SU-DHL-6 (cell line): ENCODE measurements at regions not wholly inside any gene's neighbourhood (a gene's known extent, or its start where the extent isn't known, plus 50 kb on each side); places are given as distances from the start of the nearest gene placed in this dataset.

ENCODE experiments used
- H2AFZ ChIP-seq: fragments of 200-600 bp; sonication (generic); 2 replicates; pipeline ENCODE4 v1.6.1; 2014; ENCODE audit warnings: low read depth, mild to moderate bottlenecking, moderate library complexity, mixed read lengths, antibody characterized with exemption, low read length; ENCODE audit not compliant: severe bottlenecking
- H3F3A ChIP-seq: fragments of 200-600 bp; shearing (Covaris generic); 2 replicates; pipeline ENCODE4 v1.6.0; 2016; ENCODE audit warnings: antibody characterized with exemption, mild to moderate bottlenecking; ENCODE audit not compliant: insufficient read depth
- H3K27ac ChIP-seq: fragments of 200-600 bp; sonication (generic); 2 replicates; pipeline ENCODE4 v1.5.1; 2016; ENCODE audit warnings: low read depth, mild to moderate bottlenecking, low read length, moderate library complexity, mixed read lengths
- H3K27me3 ChIP-seq: fragments of 200-600 bp; sonication (generic), shearing (Covaris generic); 2 replicates; pipeline ENCODE4 v1.6.0; 2014; ENCODE audit warnings: mild to moderate bottlenecking, low read length
- H3K36me3 ChIP-seq: fragments of 200-600 bp; sonication (generic); 2 replicates; pipeline ENCODE4 v1.6.1; 2014; ENCODE audit warnings: mild to moderate bottlenecking, low read length, mixed read lengths
- H3K4me2 ChIP-seq: fragments of 300-600, 200-600 bp; shearing (Covaris generic), sonication (generic); 2 replicates; pipeline ENCODE4 v1.6.0; 2014; ENCODE audit warnings: low read length, low read depth, mild to moderate bottlenecking; ENCODE audit not compliant: poor library complexity, severe bottlenecking
- H3K4me3 ChIP-seq: fragments of 200-600 bp; sonication (generic); 2 replicates; pipeline ENCODE4 v1.5.1; 2014; ENCODE audit warnings: antibody characterized with exemption, low read length, mild to moderate bottlenecking, mixed read lengths; ENCODE audit not compliant: insufficient read depth, poor library complexity, severe bottlenecking
- H3K79me2 ChIP-seq: fragments of 200-600 bp; sonication (generic); 2 replicates; pipeline ENCODE4 v1.6.1; 2014; ENCODE audit warnings: mild to moderate bottlenecking, low read length, moderate library complexity; ENCODE audit not compliant: insufficient read depth
- H3K9ac ChIP-seq: fragments of 200-600 bp; sonication (generic); 2 replicates; pipeline ENCODE4 v1.7.0; 2014; ENCODE audit warnings: mild to moderate bottlenecking, low read length
- H3K9me2 ChIP-seq: fragments of 200-600 bp; sonication (generic); replicated peaks from 2 replicates; pipeline ENCODE4 v1.6.1; 2014; ENCODE audit warnings: low read length; ENCODE audit not compliant: insufficient read depth
- H3K9me3 ChIP-seq: fragments of 200-600 bp; sonication (generic); 2 replicates; pipeline ENCODE4 v1.6.1; 2014; ENCODE audit warnings: low read length, mixed read lengths; ENCODE audit not compliant: insufficient read depth
- H4K20me1 ChIP-seq: fragments of 200-600 bp; sonication (generic); 2 replicates; pipeline ENCODE4 v1.6.1; 2014; ENCODE audit warnings: low read depth, mild to moderate bottlenecking, antibody characterized with exemption, low read length, moderate library complexity, mixed read lengths
- CTCF ChIP-seq: fragments of 200-600 bp; sonication (generic); IDR thresholded peaks from one replicate; pipeline ENCODE4 v1.5.1; 2017; ENCODE audit warnings: antibody characterized with exemption, mild to moderate bottlenecking, low read length, moderate library complexity; ENCODE audit not compliant: insufficient read depth, poor library complexity, severe bottlenecking
- EZH2phosphoT487 ChIP-seq: fragments of 200-600 bp; sonication (generic), shearing (Covaris generic); conservative IDR thresholded peaks from 2 replicates; pipeline ENCODE4 v1.6.1; 2018; ENCODE audit warnings: mild to moderate bottlenecking, antibody characterized with exemption, low read length, moderate library complexity, mixed read lengths

- H3K9me3 ChIP-seq: no peaks in the 10 kb centered on the region
- H3K9me2 ChIP-seq: no peaks in the 10 kb centered on the region
- TF ChIP-seq EZH2phosphoT487 (no peak), CTCF (no peak)
Observed at GRCh38 chr3:192057261-192057660, 596.3 kb downstream of the PYDC2 start.

GRCh38 chr3:192060160-192060781 is 599.3 kb downstream of the PYDC2 start:
- H2AFZ ChIP-seq: peak overlapping the region; percentile 43
- no peak overlapping the region for H3K27ac ChIP-seq
- H3K36me3 ChIP-seq: no peaks in the 10 kb centered on the region
- no peak overlapping the region for H3K9ac ChIP-seq
- no peak overlapping the region for H3K4me3 ChIP-seq
- H4K20me1 ChIP-seq: no peaks in the 10 kb centered on the region
- no peak overlapping the region for H3K4me2 ChIP-seq
- H3K27me3 ChIP-seq: no peaks in the 10 kb centered on the region
- H3K9me3 ChIP-seq: no peaks in the 10 kb centered on the region
- TF ChIP-seq CTCF: no peak
- TF ChIP-seq EZH2phosphoT487: no peak
- H3K79me2 ChIP-seq: no peaks in the 10 kb centered on the region
- H3F3A ChIP-seq: peaks cover 13% of the 10 kb centered on the region; the same call in 1 of the 2 replicates
- H3K9me2 ChIP-seq: no peaks in the 10 kb centered on the region

More at GRCh38 chr3:192057261-192057660, 596.3 kb downstream of the PYDC2 start:
- no peaks in the 10 kb centered on the region for H3K79me2 ChIP-seq
- H2AFZ ChIP-seq: no peak overlapping the region
- H3K27me3 ChIP-seq: no peaks in the 10 kb centered on the region
- H3F3A ChIP-seq: no peaks in the 10 kb centered on the region
- H4K20me1 ChIP-seq: no peaks in the 10 kb centered on the region
- H3K36me3 ChIP-seq: no peaks in the 10 kb centered on the region
- H3K4me3 ChIP-seq: no peak overlapping the region
- no peak overlapping the region for H3K9ac ChIP-seq
- no peak overlapping the region for H3K27ac ChIP-seq
- no peak overlapping the region for H3K4me2 ChIP-seq

DNA sequence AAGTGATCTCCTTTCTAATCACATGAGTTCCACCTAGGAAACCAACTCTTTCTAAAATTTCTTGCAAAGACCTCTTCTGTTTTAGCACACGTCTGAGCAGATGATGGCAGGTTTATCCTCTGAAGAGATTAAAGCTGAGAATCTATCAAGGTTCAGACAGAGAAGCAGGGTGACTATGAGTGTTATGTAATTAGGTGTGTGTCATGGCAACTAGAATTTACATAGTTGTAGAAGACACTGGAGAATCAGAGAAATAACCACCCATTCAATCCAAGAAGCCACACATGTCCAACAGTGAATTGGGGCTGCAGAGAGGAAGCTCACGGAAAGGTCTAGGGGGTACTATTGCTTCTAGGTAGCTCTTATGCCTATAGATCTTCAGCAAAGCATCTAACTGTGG is 600.5 kb downstream of the PYDC2 start:
- no peaks in the 10 kb centered on the region for H3K79me2 ChIP-seq
- peak overlapping the region; percentile 10 for H2AFZ ChIP-seq
- no peaks in the 10 kb centered on the region for H3K9me3 ChIP-seq
- H3K36me3 ChIP-seq: no peaks in the 10 kb centered on the region
- TF ChIP-seq CTCF (no peak), EZH2phosphoT487 (no peak)
- no peak overlapping the region for H3K4me2 ChIP-seq
- H3K27me3 ChIP-seq: no peaks in the 10 kb centered on the region
- H3K27ac ChIP-seq: no peak overlapping the region
- H3F3A ChIP-seq: peaks cover 13% of the 10 kb centered on the region; the same call in 1 of the 2 replicates
- H3K9ac ChIP-seq: no peak overlapping the region
- H3K9me2 ChIP-seq: no peaks in the 10 kb centered on the region
- no peak overlapping the region for H3K4me3 ChIP-seq
- H4K20me1 ChIP-seq: no peaks in the 10 kb centered on the region
